ENCODE measurements at regions not wholly inside any gene's neighbourhood (a gene's known extent, or its start where the extent isn't known, plus 50 kb on each side); places are given as distances from the start of the nearest gene placed in this dataset.

DNA sequence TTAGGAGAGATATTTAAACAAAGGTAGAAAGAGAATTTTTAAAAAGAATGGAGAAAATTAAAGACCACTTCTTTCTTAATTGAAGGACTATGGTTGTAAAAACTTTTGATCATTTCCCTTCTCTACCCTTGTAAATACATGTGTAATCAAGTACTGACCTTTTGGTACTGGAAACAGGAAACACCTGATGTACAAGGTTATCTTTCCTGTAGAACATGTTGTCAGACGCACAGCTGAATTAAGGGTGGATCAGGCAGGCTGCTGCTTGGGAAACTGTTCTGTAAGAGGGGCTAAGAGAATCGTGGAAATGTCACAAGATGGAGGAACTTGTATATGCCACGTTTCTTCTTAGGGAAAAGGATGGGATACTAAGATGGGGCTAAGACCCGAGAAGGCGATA, 341.6 kb downstream of the ZNF608 start:
- Mint-ChIP-seq H3K4me3 (no peak overlapping the region), H3K9me3 (ENCODE audit: low read depth) (no peaks in the 10 kb centered on the region), H3K4me1 (ENCODE audit: low read depth) (no peaks in the 10 kb centered on the region), H3K36me3 (no peaks in the 10 kb centered on the region), H3K27ac (no peak overlapping the region), H3K27me3 (no peaks in the 10 kb centered on the region)

GRCh38 chr5:124403281-124403680, 343.2 kb downstream of the ZNF608 start:
- no peak overlapping the region for H3K27ac Mint-ChIP-seq
- no peak overlapping the region for H3K4me3 Mint-ChIP-seq
- no peaks in the 10 kb centered on the region for H3K27me3 Mint-ChIP-seq
- no peaks in the 10 kb centered on the region for H3K4me1 Mint-ChIP-seq (ENCODE audit: low read depth)
- H3K9me3 Mint-ChIP-seq (ENCODE audit: low read depth) = no peaks in the 10 kb centered on the region
- H3K36me3 Mint-ChIP-seq = no peaks in the 10 kb centered on the region

DNA sequence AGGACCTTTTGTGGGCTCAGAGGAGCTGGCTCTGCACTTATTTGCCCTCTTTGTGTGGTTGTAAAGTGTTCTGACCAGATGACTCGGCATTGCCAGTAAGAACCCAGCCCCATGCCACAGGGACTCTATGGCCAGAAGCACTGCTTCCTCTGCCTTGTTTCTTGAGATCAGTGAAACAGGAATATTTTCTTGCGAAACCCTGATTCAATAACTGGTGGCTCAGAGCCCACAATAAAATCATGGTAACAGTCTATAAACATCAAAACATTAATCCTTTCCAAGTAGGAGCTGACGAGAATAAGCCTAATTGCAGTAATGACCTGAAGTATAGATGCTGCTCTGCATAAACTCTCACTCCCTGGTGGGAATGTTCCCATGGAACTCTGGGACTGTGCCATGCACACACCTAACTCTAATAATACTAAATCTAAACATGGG, 344.3 kb downstream of the ZNF608 start:
- no peak overlapping the region for H3K27ac Mint-ChIP-seq
- H3K9me3 Mint-ChIP-seq (ENCODE audit: low read depth) = no peaks in the 10 kb centered on the region
- no peaks in the 10 kb centered on the region for H3K4me1 Mint-ChIP-seq (ENCODE audit: low read depth)

GRCh38 chr5:124401476-124402143, 344.8 kb downstream of the ZNF608 start:
- Mint-ChIP-seq H3K4me3 (no peak overlapping the region), H3K27me3 (no peaks in the 10 kb centered on the region), H3K27ac (no peak overlapping the region), H3K9me3 (ENCODE audit: low read depth) (no peaks in the 10 kb centered on the region), H3K4me1 (ENCODE audit: low read depth) (no peaks in the 10 kb centered on the region), H3K36me3 (no peaks in the 10 kb centered on the region)

More for the DNA sequence above, 344.3 kb downstream of the ZNF608 start:
- Mint-ChIP-seq H3K4me3 (no peak overlapping the region), H3K27me3 (no peaks in the 10 kb centered on the region), H3K36me3 (no peaks in the 10 kb centered on the region)

- H3K27ac Mint-ChIP-seq = no peak overlapping the region
- no peaks in the 10 kb centered on the region for H3K4me1 Mint-ChIP-seq (ENCODE audit: low read depth)
- H3K27me3 Mint-ChIP-seq = no peaks in the 10 kb centered on the region
- no peaks in the 10 kb centered on the region for H3K9me3 Mint-ChIP-seq (ENCODE audit: low read depth)
- H3K36me3 Mint-ChIP-seq = no peaks in the 10 kb centered on the region
- no peak overlapping the region for H3K4me3 Mint-ChIP-seq
These were observed 346.9 kb downstream of the ZNF608 start for GRCh38 chr5:124399426-124399961.

DNA sequence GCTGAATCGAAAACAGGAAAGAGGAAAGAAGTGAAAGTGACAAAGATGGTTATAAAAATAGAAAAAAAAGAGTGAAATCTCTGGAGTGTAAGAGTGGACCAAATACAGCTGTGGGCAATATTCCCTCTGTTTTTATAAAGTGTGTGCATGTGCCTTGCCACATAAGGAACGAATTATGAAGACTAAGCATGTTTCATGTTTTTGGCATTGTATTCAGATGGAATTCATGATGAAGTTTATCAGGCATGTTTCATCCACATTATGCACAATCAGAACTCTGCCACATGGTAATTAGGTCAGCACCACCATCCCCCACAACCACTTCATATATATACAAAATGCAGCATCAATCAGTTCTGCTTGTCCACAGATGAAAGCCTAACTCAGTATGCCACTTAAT, 348.0 kb downstream of the ZNF608 start:
- H3K36me3 Mint-ChIP-seq = no peaks in the 10 kb centered on the region
- no peaks in the 10 kb centered on the region for H3K4me1 Mint-ChIP-seq (ENCODE audit: low read depth)
- H3K9me3 Mint-ChIP-seq (ENCODE audit: low read depth) = no peaks in the 10 kb centered on the region
- no peak overlapping the region for H3K27ac Mint-ChIP-seq
- no peaks in the 10 kb centered on the region for H3K27me3 Mint-ChIP-seq
- H3K4me3 Mint-ChIP-seq = no peak overlapping the region

- Mint-ChIP-seq H3K27me3 (no peaks in the 10 kb centered on the region), H3K27ac (no peak overlapping the region), H3K36me3 (no peaks in the 10 kb centered on the region), H3K4me1 (ENCODE audit: low read depth) (no peaks in the 10 kb centered on the region), H3K4me3 (no peak overlapping the region), H3K9me3 (ENCODE audit: low read depth) (no peaks in the 10 kb centered on the region)
These were observed 349.1 kb downstream of the ZNF608 start for GRCh38 chr5:124397317-124397716.

DNA sequence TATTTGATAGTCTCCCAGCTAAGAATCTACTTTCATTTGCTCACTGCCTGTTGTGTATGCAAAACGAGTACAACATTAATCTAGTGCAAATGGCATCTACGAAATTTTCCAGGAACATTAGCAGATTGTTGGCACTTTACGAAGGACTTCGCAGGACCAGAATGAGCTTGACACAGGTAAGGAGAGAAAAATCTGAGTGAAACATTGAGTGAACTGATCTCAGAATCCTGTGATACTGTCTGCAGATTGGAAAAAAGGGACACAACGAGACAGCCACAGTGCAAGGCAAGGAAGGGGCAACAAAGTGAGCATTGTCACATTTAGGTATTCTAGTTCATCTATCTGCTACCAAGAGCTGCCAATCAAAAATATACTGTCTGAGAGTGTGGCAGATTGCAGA, 350.5 kb downstream of the ZNF608 start:
- H3K27ac Mint-ChIP-seq = no peak overlapping the region
- no peaks in the 10 kb centered on the region for H3K4me1 Mint-ChIP-seq (ENCODE audit: low read depth)
- H3K9me3 Mint-ChIP-seq (ENCODE audit: low read depth) = no peaks in the 10 kb centered on the region
- no peak overlapping the region for H3K4me3 Mint-ChIP-seq
- no peaks in the 10 kb centered on the region for H3K36me3 Mint-ChIP-seq
- no peaks in the 10 kb centered on the region for H3K27me3 Mint-ChIP-seq

DNA sequence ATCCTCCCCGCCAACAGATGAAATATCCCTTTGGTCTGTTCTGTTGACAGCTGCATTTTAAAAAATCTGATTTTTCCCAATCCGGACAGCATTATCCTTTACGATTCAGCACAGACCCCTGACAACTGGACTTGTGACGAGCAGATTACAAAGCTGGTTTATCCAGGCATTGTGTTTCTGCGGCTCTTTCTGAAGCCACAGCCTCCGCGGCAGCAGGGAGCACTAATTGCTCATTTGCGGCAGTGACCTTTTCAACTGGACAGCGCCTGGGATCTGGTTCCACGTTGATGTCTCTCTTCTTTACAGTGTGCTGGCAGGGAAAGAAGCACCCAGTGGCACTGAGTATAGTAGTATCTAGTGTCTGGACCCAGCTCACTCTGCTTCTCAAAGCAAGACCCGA, 351.2 kb downstream of the ZNF608 start:
- Mint-ChIP-seq H3K4me1 (ENCODE audit: low read depth) (no peaks in the 10 kb centered on the region), H3K4me3 (no peak overlapping the region), H3K9me3 (ENCODE audit: low read depth) (no peaks in the 10 kb centered on the region), H3K27ac (no peak overlapping the region), H3K27me3 (no peaks in the 10 kb centered on the region), H3K36me3 (no peaks in the 10 kb centered on the region)

- no peaks in the 10 kb centered on the region for H3K4me1 Mint-ChIP-seq (ENCODE audit: low read depth)
- H3K4me3 Mint-ChIP-seq = no peak overlapping the region
- H3K36me3 Mint-ChIP-seq = no peaks in the 10 kb centered on the region
- no peak overlapping the region for H3K27ac Mint-ChIP-seq
- peaks cover 3% of the 10 kb centered on the region for H3K9me3 Mint-ChIP-seq (ENCODE audit: low read depth)
- no peaks in the 10 kb centered on the region for H3K27me3 Mint-ChIP-seq
These were observed 351.7 kb downstream of the ZNF608 start for GRCh38 chr5:124394700-124395245.

DNA sequence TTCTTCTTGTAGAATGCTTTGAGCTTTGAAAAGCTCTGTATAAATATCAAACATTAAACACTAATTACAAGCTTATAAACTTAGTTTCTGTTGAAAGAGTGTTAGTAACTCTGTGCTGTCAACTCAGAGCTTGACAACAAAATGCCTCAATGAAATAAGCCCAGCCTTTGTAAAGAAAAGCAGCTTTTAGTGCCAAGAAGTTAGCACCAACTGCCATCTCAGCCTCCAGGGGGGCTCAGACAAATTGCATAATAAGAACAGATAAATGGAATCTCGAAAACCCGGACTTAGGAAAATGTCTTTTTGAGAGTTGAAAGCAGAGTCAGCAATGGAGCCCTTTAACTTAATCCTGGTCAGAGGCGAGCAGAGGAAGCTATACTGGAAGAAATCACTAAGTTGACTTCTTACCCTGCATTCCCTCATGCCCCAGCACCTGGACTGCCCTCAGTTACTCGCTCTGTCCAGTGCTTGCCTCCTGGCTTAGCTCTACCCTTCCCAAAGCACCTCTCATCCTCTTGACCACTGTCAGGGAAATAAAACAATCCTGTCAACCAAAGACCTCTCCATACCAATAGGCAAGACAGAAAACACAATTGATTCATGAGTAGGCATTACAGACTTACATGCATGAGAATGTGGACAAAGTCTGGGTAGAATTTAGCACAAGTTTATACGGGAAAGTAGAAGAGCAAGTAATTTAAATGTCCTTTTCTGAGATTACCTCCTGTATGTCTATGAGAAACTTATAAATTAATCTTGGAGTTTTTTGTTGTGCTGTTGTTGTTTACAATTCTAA, 352.7 kb downstream of the ZNF608 start:
- Mint-ChIP-seq H3K36me3 (no peaks in the 10 kb centered on the region), H3K27ac (no peak overlapping the region), H3K9me3 (ENCODE audit: low read depth) (peaks cover 4% of the 10 kb centered on the region), H3K4me3 (no peak overlapping the region), H3K27me3 (no peaks in the 10 kb centered on the region), H3K4me1 (ENCODE audit: low read depth) (no peaks in the 10 kb centered on the region)

DNA sequence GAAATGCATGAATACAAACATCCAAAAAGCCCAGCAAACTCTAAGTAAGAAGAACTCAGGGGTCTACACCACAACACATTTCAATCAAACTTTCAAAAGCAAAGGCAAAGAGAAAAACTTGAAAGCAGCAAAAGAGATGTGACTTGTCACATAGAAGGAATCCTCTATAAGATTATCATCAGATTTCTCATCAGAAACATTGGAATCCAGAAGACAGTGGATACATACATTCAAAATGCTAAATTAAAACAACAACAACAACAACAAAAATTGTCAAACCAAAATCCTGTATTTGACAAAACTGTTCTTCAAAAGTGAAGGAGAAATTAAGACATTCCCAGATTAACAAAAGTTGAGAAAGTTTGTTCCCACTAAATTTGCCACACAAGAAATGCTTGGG, 362.7 kb downstream of the ZNF608 start:
- Mint-ChIP-seq H3K4me3 (no peak overlapping the region), H3K27me3 (no peaks in the 10 kb centered on the region), H3K36me3 (peaks cover 4% of the 10 kb centered on the region), H3K27ac (no peak overlapping the region), H3K9me3 (ENCODE audit: low read depth) (peaks cover 22% of the 10 kb centered on the region), H3K4me1 (ENCODE audit: low read depth) (no peaks in the 10 kb centered on the region)

DNA sequence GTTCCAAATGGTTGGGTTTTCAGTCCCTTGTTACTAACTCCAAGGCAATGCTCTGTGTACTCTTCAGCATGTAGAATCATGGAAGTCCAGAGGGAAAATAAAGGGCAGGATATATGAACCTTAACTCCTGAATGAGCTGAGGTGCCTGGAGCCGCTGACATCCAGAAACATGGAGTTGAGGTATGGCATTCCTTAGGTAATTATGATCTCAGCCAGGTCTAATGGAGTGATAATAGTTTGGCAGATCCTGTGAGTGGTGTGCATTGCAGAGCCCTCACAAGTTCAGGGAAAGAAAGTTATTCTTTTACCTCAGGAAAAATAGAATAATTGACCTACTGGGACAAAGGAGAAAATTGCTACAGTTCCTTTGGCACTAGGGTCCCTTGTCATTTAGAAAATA, 369.1 kb downstream of the ZNF608 start:
- Mint-ChIP-seq H3K36me3 (peaks cover 4% of the 10 kb centered on the region), H3K27me3 (no peaks in the 10 kb centered on the region), H3K27ac (no peak overlapping the region), H3K9me3 (ENCODE audit: low read depth) (peaks cover 11% of the 10 kb centered on the region), H3K4me1 (ENCODE audit: low read depth) (no peaks in the 10 kb centered on the region), H3K4me3 (no peak overlapping the region)

DNA sequence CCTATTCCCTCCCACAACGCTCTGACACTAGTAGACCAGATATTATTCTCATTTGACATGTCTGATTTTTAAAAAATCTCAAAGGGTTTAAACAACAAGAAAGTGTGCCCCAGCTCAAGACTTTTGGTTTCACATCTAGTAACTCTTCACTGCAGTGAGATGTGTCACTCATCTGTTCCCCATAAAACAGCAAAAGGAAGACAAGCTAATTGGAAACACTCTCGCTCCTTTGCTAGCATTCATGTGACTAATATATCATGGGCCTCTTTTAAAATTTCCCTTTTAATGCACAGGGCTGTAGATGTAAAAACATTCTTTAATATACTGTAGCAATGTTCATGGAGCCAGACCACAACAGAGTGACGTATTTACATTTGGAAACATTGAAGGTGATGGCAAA, 372.6 kb downstream of the ZNF608 start:
- H3K4me3 Mint-ChIP-seq = no peak overlapping the region
- H3K27ac Mint-ChIP-seq = no peak overlapping the region
- no peaks in the 10 kb centered on the region for H3K36me3 Mint-ChIP-seq
- no peaks in the 10 kb centered on the region for H3K4me1 Mint-ChIP-seq (ENCODE audit: low read depth)
- H3K27me3 Mint-ChIP-seq = no peaks in the 10 kb centered on the region
- H3K9me3 Mint-ChIP-seq (ENCODE audit: low read depth) = no peaks in the 10 kb centered on the region

- no peaks in the 10 kb centered on the region for H3K4me1 Mint-ChIP-seq (ENCODE audit: low read depth)
- H3K27me3 Mint-ChIP-seq = no peaks in the 10 kb centered on the region
- no peaks in the 10 kb centered on the region for H3K36me3 Mint-ChIP-seq
- H3K9me3 Mint-ChIP-seq (ENCODE audit: low read depth) = no peaks in the 10 kb centered on the region
- H3K27ac Mint-ChIP-seq = no peak overlapping the region
- H3K4me3 Mint-ChIP-seq = no peak overlapping the region
These were observed 374.0 kb downstream of the ZNF608 start for GRCh38 chr5:124372457-124372856.
